GM12878 (cell line): ENCODE measurements at regions not wholly inside any gene's neighbourhood (a gene's known extent, or its start where the extent isn't known, plus 50 kb on each side); places are given as distances from the start of the nearest gene placed in this dataset.

ENCODE experiments used
- ATAC-seq: fragments of 200-7000 bp; cut with Tn5 transposase; 3 replicates; pipeline ENCODE4 v1.9.1; 2020; ENCODE audit warnings: mild to moderate bottlenecking, moderate library complexity
- BruUV-seq: library from RNA; stranded (reverse); fragments of 400-500 nt; replicated peaks from 2 replicates; lab custom pipeline; 2021; lab: Mats Ljungman, UMichigan
- CTCF ChIA-PET: fragments of 300-600 bp; sonication (Branson Sonifier 250); formaldehyde crosslinking; extraction: SDS; loops from one replicate; lab custom pipeline; 2021; ENCODE audit warnings: inconsistent platforms; lab: Yijun Ruan, JAX
- POLR2A ChIA-PET: fragments of 350-600 bp; formaldehyde crosslinking; extraction: SDS; loops from one replicate; lab custom pipeline; 2021; ENCODE audit warnings: inconsistent platforms; lab: Charles Lee
- RAD21 ChIA-PET: fragments of 300-600 bp; sonication (Branson Sonifier 250); formaldehyde crosslinking; loops from one replicate; lab custom pipeline; 2023; ENCODE audit warnings: antibody characterized with exemption; ENCODE audit not compliant: unreplicated experiment; lab: Charles Lee
- SMC1A ChIA-PET: fragments of 300-600 bp; sonication (Branson Sonifier 250); formaldehyde crosslinking; loops from one replicate; lab custom pipeline; 2023; ENCODE audit not compliant: unreplicated experiment, uncharacterized antibody; lab: Charles Lee
- DNase-seq: peaks from one replicate; pipeline ENCODE4 v3.0.0-alpha.2; 2011; ENCODE audit warnings: low read depth, low spot score
- FAIRE-seq: peaks from 3 replicates; lab custom pipeline; 2011; peaks lifted over from hg19 to GRCh38; lab: Jason Lieb, UNC
- H2AFZ ChIP-seq: 2 replicates; pipeline ENCODE4 v1.6.0; 2011; ENCODE audit warnings: low read depth, low read length, control low read depth; ENCODE audit not compliant: control insufficient read depth
- H3K27ac ChIP-seq: 2 replicates; pipeline ENCODE4 v1.5.1; 2011; ENCODE audit warnings: control low read depth; ENCODE audit not compliant: control insufficient read depth, insufficient read depth
- H3K27me3 ChIP-seq, 2 experiments: replicated peaks in 1 of 2; 2 replicates each; pipeline versions ENCODE4 v1.6.0 to v1.6.1; 2011; ENCODE audit warnings: low read length in 1 of 2; ENCODE audit not compliant: control insufficient read depth in 2 of 2, insufficient read depth in 2 of 2
- H3K36me3 ChIP-seq, 2 experiments: 2 replicates each; pipeline ENCODE4 v1.5.1; 2011; ENCODE audit warnings: low read length in 1 of 2; ENCODE audit not compliant: control insufficient read depth in 2 of 2, insufficient read depth in 2 of 2
- H3K4me1 ChIP-seq: 2 replicates; pipeline ENCODE4 v1.6.1; 2011; ENCODE audit warnings: mild to moderate bottlenecking, low read length, moderate library complexity, mixed read lengths; ENCODE audit not compliant: control insufficient read depth, insufficient read depth
- H3K4me2 ChIP-seq: 2 replicates; pipeline ENCODE4 v1.6.0; 2011; ENCODE audit warnings: control low read depth; ENCODE audit not compliant: control insufficient read depth, insufficient read depth
- H3K4me3 ChIP-seq: fragments of 200-600 bp; sonication (generic); 2 replicates; pipeline ENCODE4 v1.5.1; 2016
- H3K79me2 ChIP-seq: 2 replicates; pipeline ENCODE4 v1.6.0; 2011; ENCODE audit warnings: low read length; ENCODE audit not compliant: control insufficient read depth, insufficient read depth
- H3K9ac ChIP-seq: 2 replicates; pipeline ENCODE4 v1.8.0; 2011; ENCODE audit warnings: low read length, control low read depth, mixed read lengths; ENCODE audit not compliant: control insufficient read depth, insufficient read depth
- H3K9me3 ChIP-seq: replicated peaks from 3 replicates; pipeline ENCODE4 v1.5.1; 2011; ENCODE audit warnings: mild to moderate bottlenecking, low read length; ENCODE audit not compliant: control insufficient read depth, insufficient read depth
- H4K20me1 ChIP-seq: 2 replicates; pipeline ENCODE4 v1.6.0; 2011; ENCODE audit not compliant: control insufficient read depth, insufficient read depth
- BMI1 ChIP-seq: fragments of 450-650 bp; IDR thresholded peaks from 2 replicates; pipeline ENCODE4 v1.6.1; 2016; ENCODE audit warnings: mild to moderate bottlenecking, moderate library complexity, borderline replicate concordance
- CHD4 ChIP-seq: fragments of 200-600 bp; sonication (generic); IDR thresholded peaks from 2 replicates; pipeline ENCODE4 v1.6.1; 2016; ENCODE audit warnings: mild to moderate bottlenecking
- CUX1 ChIP-seq: IDR thresholded peaks from 2 replicates; pipeline ENCODE4 v1.6.1; 2012; ENCODE audit warnings: improper control_type of control experiment, low read depth, low read length; ENCODE audit not compliant: insufficient replicate concordance
- EED ChIP-seq: sonication (generic); IDR thresholded peaks from 2 replicates; pipeline ENCODE4 v1.6.1; 2016; ENCODE audit warnings: antibody characterized with exemption, low read depth
- EGR1 ChIP-seq, 2 experiments: IDR thresholded peaks; 1 replicate in 1 of 2; 2 replicates in 1 of 2; pipeline ENCODE4 v1.6.1; 2011 to 2012; ENCODE audit warnings: low read depth in 2 of 2, low read length in 2 of 2, borderline replicate concordance in 1 of 2, mild to moderate bottlenecking in 1 of 2, moderate library complexity in 1 of 2
- FOXM1 ChIP-seq: IDR thresholded peaks from 2 replicates; pipeline ENCODE4 v1.6.1; 2012; ENCODE audit warnings: low read depth, mild to moderate bottlenecking, inconsistent platforms, low read length, moderate library complexity
- HDGF ChIP-seq: fragments of 450-650 bp; IDR thresholded peaks from 2 replicates; pipeline ENCODE4 v1.6.1; 2016; ENCODE audit warnings: antibody characterized with exemption
- KDM1A ChIP-seq: fragments of 200-600 bp; sonication (generic); IDR thresholded peaks from 2 replicates; pipeline ENCODE4 v1.6.1; 2016; ENCODE audit warnings: borderline replicate concordance
- MLLT1 ChIP-seq: fragments of 450-650 bp; IDR thresholded peaks from 2 replicates; pipeline ENCODE4 v1.6.1; 2016; ENCODE audit warnings: mild to moderate bottlenecking
- MTA3 ChIP-seq: IDR thresholded peaks from 2 replicates; pipeline ENCODE4 v1.6.1; 2012; ENCODE audit warnings: low read length, inconsistent platforms, borderline replicate concordance
- NBN ChIP-seq: fragments of 450-650 bp; IDR thresholded peaks from 2 replicates; pipeline ENCODE4 v1.6.1; 2016
- SIX5 ChIP-seq: IDR thresholded peaks from 2 replicates; pipeline ENCODE4 v1.6.1; 2011; ENCODE audit warnings: mild to moderate bottlenecking, low read depth, low read length, moderate library complexity; ENCODE audit not compliant: severe bottlenecking
- SMAD1 ChIP-seq: fragments of 450-650 bp; IDR thresholded peaks from 2 replicates; pipeline ENCODE4 v1.6.1; 2018; ENCODE audit warnings: mild to moderate bottlenecking, low read depth; ENCODE audit not compliant: partially characterized antibody
- TCF7 ChIP-seq: IDR thresholded peaks from 2 replicates; pipeline ENCODE4 v1.6.1; 2014; ENCODE audit warnings: antibody characterized with exemption, borderline replicate concordance
- YBX1 ChIP-seq: fragments of 450-650 bp; IDR thresholded peaks from 2 replicates; pipeline ENCODE4 v1.6.1; 2016; ENCODE audit warnings: antibody characterized with exemption
- ZBTB4 ChIP-seq: fragments of 450-650 bp; formaldehyde crosslinking; IDR thresholded peaks from 2 replicates; pipeline ENCODE4 v1.4.0; 2022; ENCODE audit warnings: mild to moderate bottlenecking, moderate library complexity
- ZNF274 ChIP-seq: IDR thresholded peaks from one replicate; pipeline ENCODE4 v1.8.0; 2011; ENCODE audit not compliant: insufficient read length, insufficient read depth
- WGBS: methylation state at CpG from one replicate; pipeline ENCODE4 v1.1.6; 2016; ENCODE audit warnings: low lambda C conversion rate; ENCODE audit not compliant: insufficient replicate concordance, insufficient coverage; ENCODE audit errors: missing lambda C conversion rate; 5-methylcytosine and 5-hydroxymethylcytosine counted together
- in situ Hi-C: fragments of 300-500 bp; cut with MboI; formaldehyde crosslinking; loops from 9 replicates; pipeline ENCODE4 v1.14.3; 2018; ENCODE audit warnings: mixed read lengths
- intact Hi-C: fragments of 100-400 bp; cut with micrococcal nuclease; formaldehyde crosslinking; loops from one replicate; pipeline ENCODE4 v1.14.2; 2022; ENCODE audit not compliant: unreplicated experiment

GRCh38 chr3:106160396-106160795 lies 291.6 kb upstream of the CBLB start:
- RAD21 ChIA-PET, result no interaction called here

More at GRCh38 chr3:106160396-106160795, 291.6 kb upstream of the CBLB start:
- SMC1A ChIA-PET, result interaction anchor here (0.8 to 3.0 kb wide), 5 partner anchors 8 to 297 kb away, joined by 3 to 8 read pairs (median 3); no protein-coding TSS in a partner anchor
- H3K4me2 ChIP-seq, result no peak overlapping the region
- no peak overlapping the region for H3K4me3 ChIP-seq
- no peak overlapping the region for H3K27ac ChIP-seq
- H4K20me1 ChIP-seq, result no peaks in the 10 kb centered on the region
- no peaks in the 10 kb centered on the region for H3K79me2 ChIP-seq
- DNase-seq (no peak), FAIRE-seq (no peak), ATAC-seq (no peak)
- no peak overlapping the region for H2AFZ ChIP-seq
- CTCF ChIA-PET, result no interaction called here
- in situ Hi-C loops, result no loop called here
- no peak overlapping the region for H3K9ac ChIP-seq
- no peaks in the 10 kb centered on the region for H3K27me3 ChIP-seq
- BruUV-seq, result no TSS peak
- H3K4me1 ChIP-seq, result no peaks in the 10 kb centered on the region
- H3K9me3 ChIP-seq, result peaks cover 3% of the 10 kb centered on the region; the same call in 1 of the 3 replicates
- intact Hi-C loops, result no loop called here
- H3K36me3 ChIP-seq, result no peaks in the 10 kb centered on the region
- POLR2A ChIA-PET, result interaction anchor here (1.0 kb wide), 1 partner anchor 129 kb away, joined by 3 read pairs; no protein-coding TSS in a partner anchor
- 100% methylated on average over 1 of the region's 1 CpG for WGBS
- no peak for TF ChIP-seq BMI1
- TF ChIP-seq CHD4, result no peak
- TF ChIP-seq EGR1 (IDR thresholded peaks at IDR 0.05; ENCODE audit: borderline replicate concordance in 1 of 2, low read depth in 2 of 2, low read length in 2 of 2), result no peak
- no peak for TF ChIP-seq KDM1A
- no peak for TF ChIP-seq EED
- no peak for TF ChIP-seq CUX1
- TF ChIP-seq MTA3, result no peak
- no peak for TF ChIP-seq YBX1
- TF ChIP-seq ZNF274, result no peak
- TF ChIP-seq ZBTB4, result no peak
- TF ChIP-seq MLLT1, result no peak
- TF ChIP-seq SIX5, result no peak
- no peak for TF ChIP-seq SMAD1
- TF ChIP-seq NBN, result no peak
- no peak for TF ChIP-seq HDGF
- TF ChIP-seq FOXM1, result no peak
- no peak for TF ChIP-seq TCF7
- TF ChIP-seq, all 136 proteins: peak for 0
